ENCODE measurements at regions not wholly inside any gene's neighbourhood (a gene's known extent, or its start where the extent isn't known, plus 50 kb on each side); places are given as distances from the start of the nearest gene placed in this dataset.
"Not testable (repeated sequence)": the region's sequence is repeated elsewhere in the genome, so short reads cannot be mapped to it uniquely, and the experiment has no call there.

- no peak for DNase-seq (ENCODE audit: low spot score)
Observed at GRCh38 chr9:30982301-30982700, 1402.1 kb upstream of the ACO1 start.

GRCh38 chr9:30995956-30996738 lies 1388.3 kb upstream of the ACO1 start:
- no peak for DNase-seq (ENCODE audit: low spot score)

- no peak for DNase-seq (ENCODE audit: low spot score)
Observed at GRCh38 chr9:30996761-30997160, 1387.7 kb upstream of the ACO1 start.

- DNase-seq (ENCODE audit: low spot score): no peak
Observed at GRCh38 chr9:30997291-30997690, 1387.2 kb upstream of the ACO1 start.

GRCh38 chr9:31005086-31005665 lies 1379.3 kb upstream of the ACO1 start:
- DNase-seq (ENCODE audit: low spot score): no peak

GRCh38 chr9:31013371-31013770 lies 1371.1 kb upstream of the ACO1 start:
- DNase-seq (ENCODE audit: low spot score): no peak

GRCh38 chr9:31023847-31024246 lies 1360.6 kb upstream of the ACO1 start:
- no peak for DNase-seq (ENCODE audit: low spot score)

GRCh38 chr9:31027678-31028077 lies 1356.8 kb upstream of the ACO1 start:
- no peak for DNase-seq (ENCODE audit: low spot score)

- DNase-seq (ENCODE audit: low spot score): no peak
Observed at GRCh38 chr9:31028137-31028536, 1356.3 kb upstream of the ACO1 start.

GRCh38 chr9:31030741-31031202 lies 1353.7 kb upstream of the ACO1 start:
- DNase-seq (ENCODE audit: low spot score): no peak

- DNase-seq (ENCODE audit: low spot score): no peak
Observed at GRCh38 chr9:31032206-31032605, 1352.2 kb upstream of the ACO1 start.

GRCh38 chr9:31034311-31034710 lies 1350.1 kb upstream of the ACO1 start:
- no peak for DNase-seq (ENCODE audit: low spot score)

- no peak for DNase-seq (ENCODE audit: low spot score)
Observed at GRCh38 chr9:31040564-31040963, 1343.9 kb upstream of the ACO1 start.

GRCh38 chr9:31045810-31046209 lies 1338.6 kb upstream of the ACO1 start:
- no peak for DNase-seq (ENCODE audit: low spot score)

GRCh38 chr9:31061592-31061991 lies 1322.9 kb upstream of the ACO1 start:
- not testable (repeated sequence) for DNase-seq (ENCODE audit: low spot score)

GRCh38 chr9:31065691-31066090 lies 1318.8 kb upstream of the ACO1 start:
- no peak for DNase-seq (ENCODE audit: low spot score)

GRCh38 chr9:31067418-31067817 lies 1317.0 kb upstream of the ACO1 start:
- DNase-seq (ENCODE audit: low spot score): no peak

- DNase-seq (ENCODE audit: low spot score): no peak
Observed at GRCh38 chr9:31071606-31072286, 1312.7 kb upstream of the ACO1 start.

- DNase-seq (ENCODE audit: low spot score): no peak
Observed at GRCh38 chr9:31078175-31078574, 1306.3 kb upstream of the ACO1 start.

- no peak for DNase-seq (ENCODE audit: low spot score)
Observed at GRCh38 chr9:31084350-31084749, 1300.1 kb upstream of the ACO1 start.

GRCh38 chr9:31089549-31090221 lies 1294.8 kb upstream of the ACO1 start:
- DNase-seq (ENCODE audit: low spot score): no peak

- no peak for DNase-seq (ENCODE audit: low spot score)
Observed at GRCh38 chr9:31100311-31100710, 1284.1 kb upstream of the ACO1 start.

- DNase-seq (ENCODE audit: low spot score): no peak
Observed at GRCh38 chr9:31103836-31104235, 1280.6 kb upstream of the ACO1 start.
